HepG2 (cell line): ENCODE measurements at regions not wholly inside any gene's neighbourhood (a gene's known extent, or its start where the extent isn't known, plus 50 kb on each side); places are given as distances from the start of the nearest gene placed in this dataset.

Experiments used
- ATF1 ChIP-seq: IDR thresholded peaks from 2 replicates; pipeline ENCODE4 v1.6.1; 2016; ENCODE audit warnings: mild to moderate bottlenecking, control low read depth
- CREB1 ChIP-seq, 2 experiments: fragments of 450-650 bp in 1 of 2; IDR thresholded peaks; 2 replicates each; pipeline ENCODE4 v1.6.1; 2016 to 2017; ENCODE audit warnings: control low read depth in 1 of 2, mild to moderate bottlenecking in 1 of 2, missing compliant biosample characterization in 1 of 2, missing genetic modification characterization in 1 of 2
- CTCF ChIP-seq: sonication (generic); formaldehyde crosslinking; IDR thresholded peaks from 2 replicates; pipeline ENCODE4 v1.5.0; 2020; ENCODE audit warnings: mild to moderate bottlenecking, missing genetic modification reagents, moderate library complexity
- EP300 ChIP-seq, 3 experiments: sonication (generic) in 1 of 3; formaldehyde crosslinking in 1 of 3; IDR thresholded peaks; 2 replicates each; pipeline versions ENCODE4 v1.5.1 to v1.6.1; 2011 to 2020; ENCODE audit warnings: low read depth in 2 of 3, low read length in 2 of 3, borderline replicate concordance in 1 of 3, improper control_type of control experiment in 1 of 3, mild to moderate bottlenecking in 1 of 3, missing genetic modification reagents in 1 of 3, moderate library complexity in 1 of 3
- FOXK2 ChIP-seq: fragments of 450-650 bp; IDR thresholded peaks from 2 replicates; pipeline ENCODE4 v1.6.1; 2016
- HMG20A ChIP-seq: IDR thresholded peaks from 2 replicates; pipeline ENCODE4 v1.6.1; 2016; ENCODE audit warnings: borderline replicate concordance
- KMT2B ChIP-seq: IDR thresholded peaks from 2 replicates; pipeline ENCODE4 v1.6.1; 2016; ENCODE audit warnings: missing genetic modification reagents, missing compliant biosample characterization
- NR2F2 ChIP-seq: IDR thresholded peaks from 2 replicates; pipeline ENCODE4 v1.6.1; 2012; ENCODE audit warnings: low read depth, inconsistent platforms, borderline replicate concordance
- SIN3A ChIP-seq: IDR thresholded peaks from 2 replicates; pipeline ENCODE4 v1.6.1; 2011; ENCODE audit warnings: low read depth, mild to moderate bottlenecking, control low read depth, low read length, borderline replicate concordance
- ZBTB33 ChIP-seq: sonication (generic); formaldehyde crosslinking; IDR thresholded peaks from 2 replicates; pipeline ENCODE4 v1.4.0; 2020; ENCODE audit warnings: missing genetic modification reagents
- ZBTB40 ChIP-seq, 2 experiments: fragments of 450-650 bp in 1 of 2; sonication (generic) in 1 of 2; formaldehyde crosslinking in 1 of 2; IDR thresholded peaks; 2 replicates each; pipeline versions ENCODE4 v1.6.1 to v1.8.0; 2016 to 2022; ENCODE audit warnings: antibody characterized with exemption in 1 of 2, mild to moderate bottlenecking in 1 of 2, missing genetic modification reagents in 1 of 2
- ZFX ChIP-seq: sonication (generic); formaldehyde crosslinking; IDR thresholded peaks from 2 replicates; pipeline ENCODE4 v1.4.0; 2020; ENCODE audit warnings: mild to moderate bottlenecking, low read depth, missing genetic modification reagents, moderate library complexity
- ZNF7 ChIP-seq: IDR thresholded peaks from 2 replicates; pipeline ENCODE4 v1.6.1; 2016; ENCODE audit warnings: missing biosample characterization, missing genetic modification reagents

- TF ChIP-seq SIN3A (no peak), EP300 (IDR thresholded peaks at IDR 0.05; ENCODE audit: low read depth in 2 of 2, low read length in 2 of 2) (no peak), EP300 (CRISPR knock-in tag; IDR thresholded peaks at IDR 0.05; ENCODE audit: borderline replicate concordance) (no peak), CREB1 (IDR thresholded peaks at IDR 0.05) (no peak), CREB1 (CRISPR knock-in tag; IDR thresholded peaks at IDR 0.05) (no peak), KMT2B (CRISPR knock-in tag) (no peak), HMG20A (CRISPR knock-in tag) (no peak), ATF1 (CRISPR knock-in tag) (no peak), FOXK2 (no peak), ZBTB40 (IDR thresholded peaks at IDR 0.05) (0 out of 2 replicates have a peak, but pooled peaks have one; percentile 2), ZBTB40 (CRISPR knock-in tag; IDR thresholded peaks at IDR 0.05) (no peak), CTCF (no peak), ZFX (CRISPR knock-in tag) (no peak), NR2F2 (no peak), ZBTB33 (no peak), ZNF7 (no peak)
Observed at GRCh38 chr7:66508431-66508830, 120.2 kb upstream of the KCTD7 start.
